GM12872 (cell line): ENCODE measurements at regions not wholly inside any gene's neighbourhood (a gene's known extent, or its start where the extent isn't known, plus 50 kb on each side); places are given as distances from the start of the nearest gene placed in this dataset.

Source experiments
- TF ChIP-seq, protein P1 (sequence below): IDR thresholded peaks from 3 replicates; pipeline ENCODE4 v1.5.1; 2011; ENCODE audit warnings: low read depth, mild to moderate bottlenecking, low read length, moderate library complexity; ENCODE audit not compliant: insufficient read depth

DNA sequence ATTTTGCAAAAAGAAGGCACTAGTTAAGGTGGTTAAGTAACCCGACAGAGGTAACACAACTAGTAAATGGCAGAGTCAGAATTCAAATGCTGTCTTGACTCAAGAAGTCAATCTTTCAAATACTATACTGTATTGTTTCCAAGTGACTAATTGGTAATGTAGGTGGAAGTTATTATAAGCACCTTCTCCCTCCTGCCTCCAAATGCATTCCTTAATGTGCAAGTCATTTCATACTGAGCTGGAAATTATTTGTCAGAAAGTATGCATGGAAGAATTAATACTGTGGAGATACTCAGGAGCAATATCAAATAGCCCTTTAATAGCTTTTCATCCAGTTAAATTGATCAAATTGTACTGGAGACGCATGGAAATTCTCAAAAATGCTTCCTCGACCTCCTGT lies 579.1 kb downstream of the DOK5 start:
- TF ChIP-seq, protein P1, sequence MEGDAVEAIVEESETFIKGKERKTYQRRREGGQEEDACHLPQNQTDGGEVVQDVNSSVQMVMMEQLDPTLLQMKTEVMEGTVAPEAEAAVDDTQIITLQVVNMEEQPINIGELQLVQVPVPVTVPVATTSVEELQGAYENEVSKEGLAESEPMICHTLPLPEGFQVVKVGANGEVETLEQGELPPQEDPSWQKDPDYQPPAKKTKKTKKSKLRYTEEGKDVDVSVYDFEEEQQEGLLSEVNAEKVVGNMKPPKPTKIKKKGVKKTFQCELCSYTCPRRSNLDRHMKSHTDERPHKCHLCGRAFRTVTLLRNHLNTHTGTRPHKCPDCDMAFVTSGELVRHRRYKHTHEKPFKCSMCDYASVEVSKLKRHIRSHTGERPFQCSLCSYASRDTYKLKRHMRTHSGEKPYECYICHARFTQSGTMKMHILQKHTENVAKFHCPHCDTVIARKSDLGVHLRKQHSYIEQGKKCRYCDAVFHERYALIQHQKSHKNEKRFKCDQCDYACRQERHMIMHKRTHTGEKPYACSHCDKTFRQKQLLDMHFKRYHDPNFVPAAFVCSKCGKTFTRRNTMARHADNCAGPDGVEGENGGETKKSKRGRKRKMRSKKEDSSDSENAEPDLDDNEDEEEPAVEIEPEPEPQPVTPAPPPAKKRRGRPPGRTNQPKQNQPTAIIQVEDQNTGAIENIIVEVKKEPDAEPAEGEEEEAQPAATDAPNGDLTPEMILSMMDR = no peak

DNA sequence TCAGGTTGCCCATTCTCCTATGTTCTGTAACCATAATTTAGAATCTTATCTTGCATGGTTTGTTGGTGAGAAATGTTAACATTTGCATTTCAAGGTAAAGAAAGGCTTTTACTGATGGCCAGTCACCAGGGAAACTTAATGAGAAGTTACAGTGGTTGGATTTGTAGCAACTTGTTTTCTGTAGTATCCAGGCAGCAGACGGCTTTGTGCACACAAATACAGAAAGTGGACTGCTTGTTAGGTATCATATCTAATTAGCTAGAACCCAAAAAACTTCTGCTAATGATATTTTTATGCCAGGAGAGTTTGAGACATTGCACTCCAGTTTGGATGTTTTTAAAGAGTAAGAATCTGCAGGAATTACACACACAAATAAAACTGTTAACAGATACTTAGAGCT lies 578.0 kb downstream of the DOK5 start:
- TF ChIP-seq, protein P1 = no peak

DNA sequence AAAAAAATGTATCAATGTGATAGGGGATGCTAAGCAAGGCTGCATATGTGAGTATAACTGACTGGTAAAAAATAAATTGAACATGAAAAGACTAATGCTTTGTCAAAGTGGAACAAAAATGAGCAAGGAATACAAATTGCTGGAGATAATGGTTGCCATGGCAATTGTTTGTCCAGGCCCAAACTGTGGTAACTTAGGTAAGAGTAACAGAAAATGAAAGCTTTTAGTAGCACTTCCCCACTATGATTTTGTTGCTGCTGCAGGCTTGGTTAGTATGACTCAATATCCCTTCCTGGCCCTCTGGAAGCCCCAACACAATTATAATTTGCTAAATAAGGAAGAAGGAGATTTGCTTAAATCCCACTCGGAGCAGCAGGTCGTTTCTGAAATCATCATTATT lies 577.1 kb downstream of the DOK5 start:
- TF ChIP-seq, protein P1 = no peak

DNA sequence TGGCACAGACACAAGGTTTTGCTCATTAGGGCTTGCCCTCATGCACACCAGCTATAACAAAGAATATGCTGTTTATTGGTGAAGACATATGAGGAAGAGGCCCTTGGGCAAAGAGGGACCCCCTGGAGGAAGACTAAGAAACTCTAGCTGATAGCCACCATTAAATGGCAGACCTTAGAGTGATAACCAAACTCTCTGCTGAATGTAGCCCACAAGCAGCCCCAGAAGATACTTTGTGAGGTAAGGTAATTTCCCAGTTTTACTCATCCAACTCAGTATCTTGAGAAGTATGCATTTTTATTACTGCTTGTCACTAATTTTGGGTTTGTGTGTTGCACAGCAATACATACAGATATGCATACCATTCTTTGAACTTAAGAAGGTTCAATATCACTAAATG lies 563.3 kb downstream of the DOK5 start:
- TF ChIP-seq, protein P1 = no peak

DNA sequence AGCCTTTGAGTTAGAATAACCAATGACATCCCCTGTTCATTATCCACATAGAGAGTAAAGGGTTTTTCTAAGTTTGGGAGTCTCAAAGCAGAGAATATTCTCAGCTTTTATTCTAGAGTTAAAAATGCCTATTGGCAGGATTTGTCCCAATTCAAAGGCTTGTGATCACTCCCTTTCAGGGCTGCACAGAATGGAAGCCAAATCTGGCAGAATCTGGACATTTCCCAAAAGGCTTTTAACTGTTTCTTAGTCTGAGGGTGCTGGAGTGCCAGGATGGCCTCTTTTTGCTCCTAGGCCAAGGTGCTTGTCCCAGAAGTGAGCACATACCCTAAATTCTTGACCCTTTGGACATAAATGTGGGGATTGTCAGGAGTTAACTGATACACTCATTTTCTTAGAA lies 556.6 kb downstream of the DOK5 start:
- TF ChIP-seq, protein P1 = no peak

DNA sequence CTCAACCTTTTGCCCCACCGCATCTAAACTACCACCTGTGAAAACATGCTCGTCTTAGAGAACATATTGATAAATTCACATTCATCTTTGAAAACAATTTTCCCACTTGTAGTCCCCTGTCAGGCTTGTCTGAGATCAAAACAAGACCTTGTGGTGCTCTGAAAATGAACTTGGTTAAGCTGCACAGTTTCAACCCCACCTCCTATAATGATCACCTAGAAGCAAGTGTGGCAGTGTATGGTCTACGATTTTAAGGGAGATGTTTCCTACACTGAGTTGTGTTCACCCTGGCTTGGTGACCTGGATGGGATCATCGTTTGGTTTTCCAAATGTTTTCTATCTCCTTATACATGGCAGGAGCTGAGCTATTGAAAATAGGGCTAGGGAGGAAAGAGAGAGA lies 539.4 kb downstream of the DOK5 start:
- TF ChIP-seq, protein P1 = no peak

DNA sequence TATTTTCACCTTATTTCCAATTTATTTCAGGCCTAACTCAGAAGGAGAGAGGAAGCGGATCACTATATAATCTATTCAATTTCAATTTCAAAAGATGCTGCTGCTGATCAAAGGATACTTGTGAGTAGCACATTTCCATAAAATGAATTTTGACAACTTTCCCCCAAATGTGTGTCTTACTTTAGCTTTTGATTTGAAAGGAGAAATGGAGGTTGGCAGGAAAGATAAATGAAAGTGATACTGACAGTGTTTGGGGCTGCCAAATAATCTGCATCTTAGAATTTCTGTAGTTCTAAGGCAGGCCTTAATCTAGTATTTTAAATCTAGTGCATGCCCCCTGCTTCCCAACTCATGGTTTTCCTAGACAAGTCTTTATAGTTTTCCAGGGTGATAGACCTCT lies 535.4 kb downstream of the DOK5 start:
- TF ChIP-seq, protein P1 = no peak

DNA sequence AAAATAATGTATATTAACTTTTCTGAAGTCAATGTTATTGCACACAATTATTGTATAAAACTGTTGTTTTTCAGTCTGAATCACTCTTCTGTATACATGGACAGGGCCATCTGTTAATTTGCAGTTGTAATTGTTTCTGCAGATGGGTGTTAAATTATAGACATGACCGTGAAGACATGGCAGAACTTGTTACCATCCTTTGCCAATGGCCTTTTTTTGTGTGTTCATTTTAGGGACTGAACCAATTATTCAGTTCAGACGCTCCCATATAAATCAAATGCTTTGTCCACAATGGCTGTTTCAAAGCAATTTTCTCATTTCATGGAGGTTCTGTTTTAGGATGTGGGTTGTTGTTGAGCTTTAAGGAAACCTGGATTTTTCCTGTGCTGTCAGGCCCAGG lies 533.7 kb downstream of the DOK5 start:
- TF ChIP-seq, protein P1 = no peak
